AG10803 (cell line): ENCODE measurements at regions not wholly inside any gene's neighbourhood (a gene's known extent, or its start where the extent isn't known, plus 50 kb on each side); places are given as distances from the start of the nearest gene placed in this dataset.

ENCODE experiments used
- DNase-seq: peaks from one replicate; pipeline ENCODE4 v3.0.0; 2010; ENCODE audit warnings: low read depth
- H3K4me3 ChIP-seq: 2 replicates; pipeline ENCODE4 v1.5.1; 2011; ENCODE audit warnings: mild to moderate bottlenecking, low read length, control low read depth
- TF ChIP-seq, protein P1 (sequence below): conservative IDR thresholded peaks from 2 replicates; pipeline ENCODE4 v1.5.1; 2011; ENCODE audit warnings: mild to moderate bottlenecking, low read length, control low read depth, inconsistent platforms

DNA sequence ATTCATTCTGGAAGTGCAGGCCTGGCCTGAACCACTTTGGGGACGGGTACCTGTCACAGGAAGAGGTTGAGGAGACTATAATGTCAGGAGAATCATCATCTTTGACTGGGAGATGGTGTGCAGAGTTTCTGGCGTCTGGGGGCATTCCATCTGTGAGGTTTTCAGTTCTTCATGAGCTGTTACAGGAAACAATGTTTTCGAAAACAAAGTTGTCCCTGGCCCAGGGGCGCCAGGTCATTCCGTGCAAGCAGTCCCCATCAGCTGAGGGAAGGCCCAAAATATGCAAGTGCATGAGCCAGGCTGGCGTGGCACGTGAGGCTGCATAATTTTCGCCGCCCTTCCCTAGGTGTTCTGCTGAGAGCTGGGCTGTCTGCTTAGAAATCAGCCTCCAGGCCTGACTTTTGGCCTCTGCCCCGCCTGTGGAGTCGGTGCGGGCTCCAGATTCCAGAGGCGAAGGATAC lies 68.4 kb upstream of the ATP5PO start:
- no peak overlapping the region for H3K4me3 ChIP-seq
- no peak for DNase-seq
- TF ChIP-seq, protein P1, sequence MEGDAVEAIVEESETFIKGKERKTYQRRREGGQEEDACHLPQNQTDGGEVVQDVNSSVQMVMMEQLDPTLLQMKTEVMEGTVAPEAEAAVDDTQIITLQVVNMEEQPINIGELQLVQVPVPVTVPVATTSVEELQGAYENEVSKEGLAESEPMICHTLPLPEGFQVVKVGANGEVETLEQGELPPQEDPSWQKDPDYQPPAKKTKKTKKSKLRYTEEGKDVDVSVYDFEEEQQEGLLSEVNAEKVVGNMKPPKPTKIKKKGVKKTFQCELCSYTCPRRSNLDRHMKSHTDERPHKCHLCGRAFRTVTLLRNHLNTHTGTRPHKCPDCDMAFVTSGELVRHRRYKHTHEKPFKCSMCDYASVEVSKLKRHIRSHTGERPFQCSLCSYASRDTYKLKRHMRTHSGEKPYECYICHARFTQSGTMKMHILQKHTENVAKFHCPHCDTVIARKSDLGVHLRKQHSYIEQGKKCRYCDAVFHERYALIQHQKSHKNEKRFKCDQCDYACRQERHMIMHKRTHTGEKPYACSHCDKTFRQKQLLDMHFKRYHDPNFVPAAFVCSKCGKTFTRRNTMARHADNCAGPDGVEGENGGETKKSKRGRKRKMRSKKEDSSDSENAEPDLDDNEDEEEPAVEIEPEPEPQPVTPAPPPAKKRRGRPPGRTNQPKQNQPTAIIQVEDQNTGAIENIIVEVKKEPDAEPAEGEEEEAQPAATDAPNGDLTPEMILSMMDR, result no peak

DNA sequence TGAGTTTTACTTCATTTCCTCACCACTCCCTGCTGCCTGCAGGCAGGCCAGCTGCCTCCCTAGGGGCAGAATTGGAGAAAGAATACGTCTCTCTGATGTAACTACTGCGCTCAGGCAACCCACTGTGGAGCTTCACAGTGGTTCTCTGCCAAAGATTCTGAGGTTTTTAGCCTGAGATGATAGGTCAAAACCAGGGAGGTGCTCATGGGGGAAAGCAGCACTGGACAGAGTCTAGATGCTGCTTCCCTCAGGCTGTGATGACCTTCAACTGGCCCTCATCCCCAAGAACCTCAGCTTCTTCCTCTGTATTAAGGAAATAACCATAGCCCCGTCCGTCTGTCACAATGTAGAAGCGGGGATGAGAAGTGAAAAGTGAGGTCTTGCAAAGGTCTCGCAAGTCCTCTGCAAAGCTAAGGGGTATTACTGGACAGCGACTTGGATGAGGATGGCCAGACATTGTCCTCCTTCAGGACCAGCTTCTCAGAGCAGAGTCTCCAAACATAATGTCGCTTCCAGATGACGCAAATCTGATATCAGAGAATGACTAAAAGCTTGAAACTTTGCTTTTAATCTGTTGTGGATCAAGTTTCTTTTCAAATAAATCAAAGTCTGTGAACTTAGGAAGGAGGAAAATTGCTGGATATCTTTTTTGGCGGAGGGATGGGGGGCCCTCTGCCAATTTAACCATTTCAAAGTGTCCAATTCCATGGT lies 65.9 kb upstream of the ATP5PO start:
- H3K4me3 ChIP-seq, result no peak overlapping the region
- DNase-seq, result no peak
- TF ChIP-seq, protein P1, result no peak

DNA sequence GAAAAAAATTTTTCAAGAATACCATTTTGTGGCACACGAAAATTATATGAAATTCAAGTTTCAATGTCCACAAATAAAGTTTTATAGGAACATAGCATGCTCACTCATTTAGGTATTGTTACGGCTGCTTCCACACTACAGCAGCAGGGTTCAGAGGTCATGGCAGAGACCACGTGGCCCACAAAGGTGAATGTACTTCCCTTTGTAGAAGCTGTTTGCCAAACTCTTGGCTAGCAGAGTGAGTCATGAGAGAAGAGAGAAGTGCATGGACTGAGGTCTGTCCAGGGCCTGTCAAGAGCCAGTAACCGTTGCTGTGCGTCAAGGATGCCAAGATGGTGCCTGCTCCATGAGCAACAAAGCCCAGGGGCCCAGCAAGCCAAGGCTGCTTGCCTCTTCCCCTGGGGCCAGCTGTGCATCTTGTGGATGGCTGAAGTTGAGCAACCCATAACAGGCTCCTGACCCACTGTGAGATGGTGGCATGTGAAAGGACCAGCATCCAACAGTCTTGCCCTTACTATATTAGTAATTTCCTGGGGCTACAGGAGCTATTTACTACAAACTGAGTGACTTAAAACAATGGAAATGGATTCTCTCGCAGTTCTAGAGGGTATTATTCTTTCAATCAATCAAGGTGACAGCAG lies 64.8 kb upstream of the ATP5PO start:
- DNase-seq, result no peak
- no peak overlapping the region for H3K4me3 ChIP-seq
- TF ChIP-seq, protein P1, result no peak

DNA sequence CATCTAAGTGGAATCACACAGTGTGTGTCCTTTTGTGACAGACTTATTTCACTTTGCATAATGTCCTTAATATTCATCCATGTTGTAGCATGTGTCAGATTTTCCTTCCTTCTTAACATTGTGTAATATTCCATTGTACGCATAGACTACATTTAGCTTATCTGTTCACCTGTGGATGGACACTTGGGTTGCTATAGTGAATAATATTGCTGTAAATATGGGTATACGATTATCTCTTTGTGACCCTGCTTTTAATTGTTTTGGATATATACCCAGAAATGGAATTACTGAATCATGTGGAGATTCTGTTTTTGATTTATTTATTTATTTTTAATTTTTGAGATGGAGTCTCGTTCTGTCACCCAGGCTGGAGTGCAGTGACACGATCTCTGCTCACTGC lies 63.0 kb upstream of the ATP5PO start:
- DNase-seq, result no peak
- TF ChIP-seq, protein P1, result no peak
- H3K4me3 ChIP-seq, result no peak overlapping the region

DNA sequence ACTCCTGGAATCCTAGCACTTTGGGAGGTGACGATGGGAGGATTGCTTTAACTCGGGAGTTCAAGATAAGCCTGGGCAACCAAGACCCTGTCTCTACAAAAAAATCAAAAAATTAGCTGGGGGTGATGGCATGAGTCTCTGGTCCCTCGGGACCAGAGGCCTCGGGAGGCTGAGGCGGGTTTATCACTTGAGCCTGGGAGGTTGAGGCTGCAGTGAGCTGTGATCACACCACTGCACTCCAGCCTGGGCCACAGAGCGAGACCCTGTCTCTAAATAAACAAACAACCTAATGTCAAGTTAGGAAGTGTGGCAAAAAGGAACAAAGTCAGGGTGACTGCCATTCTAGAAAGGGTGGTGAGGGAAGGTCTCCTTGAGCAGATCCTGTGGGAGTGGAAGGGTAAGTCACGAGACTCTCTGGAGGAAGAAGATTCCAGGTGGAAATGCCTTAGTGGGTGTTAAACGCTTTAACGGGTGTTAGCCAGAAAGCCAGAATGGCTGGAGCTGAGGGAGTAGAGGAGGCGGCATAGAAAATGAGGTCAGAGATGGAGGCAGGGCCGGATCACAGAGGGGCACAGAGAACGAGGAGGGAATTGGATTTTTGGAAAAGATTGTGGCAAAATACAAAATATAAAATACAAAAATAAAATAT lies 62.2 kb upstream of the ATP5PO start:
- DNase-seq, result no peak
- TF ChIP-seq, protein P1, result no peak
- no peak overlapping the region for H3K4me3 ChIP-seq

DNA sequence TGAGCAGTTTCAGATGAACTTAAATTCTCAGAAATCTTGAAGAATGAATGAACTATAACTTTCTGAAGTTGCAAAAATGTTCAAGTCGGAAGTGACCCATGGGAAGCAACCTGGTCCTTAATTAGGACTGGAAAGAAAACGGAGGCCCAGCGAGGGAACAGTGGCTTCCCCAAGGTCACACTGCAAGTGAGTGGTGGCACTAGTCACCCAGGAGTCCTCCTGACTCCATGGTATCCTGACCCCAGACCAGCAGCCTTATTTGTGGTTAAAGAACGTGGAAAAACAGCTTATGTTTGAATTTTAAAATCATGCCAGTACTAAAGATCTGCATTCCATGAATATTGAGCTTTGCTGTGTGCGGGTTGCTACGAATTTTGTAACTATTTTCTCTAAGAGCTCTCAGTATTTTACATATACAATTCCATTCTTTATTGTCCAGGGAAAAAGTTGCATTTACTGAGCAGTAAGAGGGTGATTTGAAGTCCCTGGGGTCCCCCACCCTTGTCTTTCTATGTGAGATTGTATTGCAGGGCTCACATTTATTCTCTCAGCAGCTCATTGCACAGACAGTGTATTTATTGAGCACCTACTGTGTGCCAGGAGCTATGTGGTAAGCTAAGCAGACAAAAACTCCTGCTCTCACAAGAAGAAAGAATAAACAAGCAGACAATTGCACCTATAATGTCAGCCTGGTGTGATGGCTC lies 61.6 kb upstream of the ATP5PO start:
- DNase-seq, result no peak
- H3K4me3 ChIP-seq, result no peak overlapping the region
- TF ChIP-seq, protein P1, result no peak
